HCT116 (cell line): ENCODE measurements at regions not wholly inside any gene's neighbourhood (a gene's known extent, or its start where the extent isn't known, plus 50 kb on each side); places are given as distances from the start of the nearest gene placed in this dataset.

Source experiments
- ATAC-seq: fragments of 200-7000 bp; cut with Tn5 transposase; 2 replicates; pipeline ENCODE4 v1.9.1; 2020; ENCODE audit warnings: mild to moderate bottlenecking, moderate library complexity
- BruUV-seq: library from RNA; stranded (reverse); fragments of 400-500 nt; replicated peaks from 2 replicates; lab custom pipeline; 2021; lab: Mats Ljungman, UMichigan
- CTCF ChIA-PET: fragments of 300-600 bp; sonication (Branson Sonifier 250); formaldehyde crosslinking; loops from one replicate; lab custom pipeline; 2021; ENCODE audit warnings: antibody characterized with exemption; lab: Charles Lee
- POLR2A ChIA-PET: fragments of 300-600, 350-600 bp; sonication (Branson Sonifier 250); formaldehyde crosslinking; loops from one replicate; lab custom pipeline; 2021; ENCODE audit warnings: antibody characterized with exemption; lab: Charles Lee
- RAD21 ChIA-PET, 2 experiments: fragments of 300-600 bp; sonication (Branson Sonifier 250); formaldehyde crosslinking; loops; one replicate each; lab custom pipeline; 2023; ENCODE audit warnings: low total read pairs in 2 of 2; ENCODE audit not compliant: uncharacterized antibody in 2 of 2, unreplicated experiment in 2 of 2, low non-redundant PET in 1 of 2; lab: Charles Lee
- DNase-seq: peaks from one replicate; pipeline ENCODE4 v3.0.0-alpha.2; 2010; ENCODE audit warnings: low read depth, low spot score
- H2AFZ ChIP-seq: fragments of 200-600 bp; shearing (Covaris generic), sonication (generic); 2 replicates; pipeline ENCODE4 v1.6.1; 2017; ENCODE audit warnings: low read depth, mixed run types, mixed read lengths, antibody characterized with exemption, low read length; ENCODE audit not compliant: poor library complexity, severe bottlenecking
- H3K27ac ChIP-seq: 2 replicates; pipeline ENCODE4 v1.5.1; 2012; ENCODE audit warnings: low read depth, low read length
- H3K27me3 ChIP-seq: fragments of 200-600 bp; sonication (generic); 2 replicates; pipeline ENCODE4 v1.6.1; 2016; ENCODE audit warnings: mixed run types, low read length, mixed read lengths; ENCODE audit not compliant: insufficient read depth
- H3K36me3 ChIP-seq, 2 experiments: fragments of 200-500 bp in 1 of 2; fragments of 200-600 bp in 1 of 2; sonication (Bioruptor generic) in 1 of 2; sonication (generic) in 1 of 2; 2 replicates each; pipeline versions ENCODE4 v1.5.1 to v1.6.1; 2014 to 2016; ENCODE audit warnings: low read length in 2 of 2, inconsistent platforms in 1 of 2, mixed read lengths in 1 of 2, mixed run types in 1 of 2; ENCODE audit not compliant: insufficient read depth in 2 of 2, control insufficient read depth in 1 of 2
- H3K4me1 ChIP-seq, 2 experiments: fragments of 200-600 bp in 1 of 2; sonication (generic) in 1 of 2; 2 replicates each; pipeline versions ENCODE4 v1.5.1 to v1.6.1; 2012 to 2017; ENCODE audit warnings: low read length in 2 of 2, inconsistent platforms in 1 of 2, mild to moderate bottlenecking in 1 of 2, mixed read lengths in 1 of 2, mixed run types in 1 of 2, moderate library complexity in 1 of 2; ENCODE audit not compliant: insufficient read depth in 2 of 2, control insufficient read depth in 1 of 2
- H3K4me2 ChIP-seq: fragments of 200-600 bp; sonication (generic); 2 replicates; pipeline ENCODE4 v1.6.1; 2017; ENCODE audit warnings: mixed run types, low read length, mixed read lengths
- H3K4me3 ChIP-seq, 2 experiments: fragments of 200-600 bp in 1 of 2; sonication (generic) in 1 of 2; replicated peaks in 1 of 2; 2 replicates each; pipeline ENCODE4 v1.5.1; 2011 to 2016; ENCODE audit warnings: low read length in 2 of 2, control low read depth in 1 of 2, low read depth in 1 of 2, mild to moderate bottlenecking in 1 of 2, mixed read lengths in 1 of 2, mixed run types in 1 of 2
- H3K79me2 ChIP-seq: fragments of 200-600 bp; sonication (generic); 2 replicates; pipeline ENCODE4 v1.6.1; 2017; ENCODE audit warnings: mild to moderate bottlenecking, mixed run types, low read length, moderate library complexity, mixed read lengths; ENCODE audit not compliant: insufficient read depth
- H3K9ac ChIP-seq: fragments of 200-600 bp; sonication (generic); 2 replicates; pipeline ENCODE4 v1.6.1; 2016; ENCODE audit warnings: low read length, mixed read lengths
- H3K9me2 ChIP-seq: fragments of 200-600 bp; sonication (generic), shearing (Covaris generic); 2 replicates; pipeline ENCODE4 v1.6.1; 2017; ENCODE audit warnings: mixed run types, mild to moderate bottlenecking, moderate library complexity; ENCODE audit not compliant: insufficient read depth
- H3K9me3 ChIP-seq, 2 experiments: fragments of 200-500 bp in 1 of 2; fragments of 200-600 bp in 1 of 2; sonication (Bioruptor generic) in 1 of 2; sonication (generic) in 1 of 2; 2 replicates each; pipeline ENCODE4 v1.6.1; 2014 to 2017; ENCODE audit warnings: low read length in 2 of 2, mixed read lengths in 2 of 2, inconsistent platforms in 1 of 2, low read depth in 1 of 2, mild to moderate bottlenecking in 1 of 2, mixed run types in 1 of 2, moderate library complexity in 1 of 2; ENCODE audit not compliant: control insufficient read depth in 1 of 2, insufficient read depth in 1 of 2
- H4K20me1 ChIP-seq: fragments of 200-600 bp; sonication (generic), shearing (Covaris generic); 2 replicates; pipeline ENCODE4 v1.6.1; 2017; ENCODE audit warnings: mixed run types, mild to moderate bottlenecking, moderate library complexity; ENCODE audit not compliant: insufficient read depth
- ATF3 ChIP-seq: IDR thresholded peaks from 2 replicates; pipeline ENCODE4 v1.6.1; 2012
- CBX3 ChIP-seq: IDR thresholded peaks from 2 replicates; pipeline ENCODE4 v1.6.1; 2012; ENCODE audit warnings: low read depth
- CEBPB ChIP-seq: IDR thresholded peaks from 2 replicates; pipeline ENCODE4 v1.6.1; 2012; ENCODE audit warnings: low read depth
- CTCF ChIP-seq, 3 experiments: fragments of 200-600 bp in 1 of 3; sonication (generic) in 1 of 3; IDR thresholded peaks in 2 of 3; conservative IDR thresholded peaks in 1 of 3; 2 replicates each; pipeline ENCODE4 v1.5.1; 2012 to 2017; ENCODE audit warnings: low read depth in 2 of 3, low read length in 2 of 3, antibody characterized with exemption in 1 of 3, borderline replicate concordance in 1 of 3, control low read depth in 1 of 3, mild to moderate bottlenecking in 1 of 3, mixed read lengths in 1 of 3, mixed run types in 1 of 3, moderate library complexity in 1 of 3; ENCODE audit not compliant: insufficient read depth in 1 of 3
- EGR1 ChIP-seq: IDR thresholded peaks from 2 replicates; pipeline ENCODE4 v1.6.1; 2012; ENCODE audit warnings: low read depth
- EZH2 ChIP-seq: fragments of 200-600 bp; sonication (generic); IDR thresholded peaks from 2 replicates; pipeline ENCODE4 v1.6.1; 2017; ENCODE audit warnings: antibody characterized with exemption, mixed run types
- FOSL1 ChIP-seq: IDR thresholded peaks from 2 replicates; pipeline ENCODE4 v1.6.1; 2012; ENCODE audit warnings: low read depth
- POLR2A ChIP-seq: IDR thresholded peaks from 2 replicates; pipeline ENCODE4 v1.7.0; 2011; ENCODE audit warnings: borderline replicate concordance; ENCODE audit not compliant: insufficient read depth, insufficient read length; ENCODE audit errors: extremely low read depth
- RAD21 ChIP-seq: IDR thresholded peaks from 2 replicates; pipeline ENCODE4 v1.6.1; 2012; ENCODE audit warnings: low read depth, mild to moderate bottlenecking
- REST ChIP-seq: IDR thresholded peaks from 2 replicates; pipeline ENCODE4 v1.6.1; 2012; ENCODE audit warnings: low read depth
- SIN3A ChIP-seq: IDR thresholded peaks from 2 replicates; pipeline ENCODE4 v1.6.1; 2012; ENCODE audit warnings: low read depth
- SP1 ChIP-seq: IDR thresholded peaks from 2 replicates; pipeline ENCODE4 v1.6.1; 2012; ENCODE audit warnings: low read depth
- SRF ChIP-seq: IDR thresholded peaks from 2 replicates; pipeline ENCODE4 v1.6.1; 2012; ENCODE audit warnings: low read depth
- TCF7L2 ChIP-seq: IDR thresholded peaks from 2 replicates; pipeline ENCODE4 v1.7.0; 2011; ENCODE audit warnings: borderline replicate concordance, inconsistent platforms; ENCODE audit not compliant: insufficient read depth, insufficient read length; ENCODE audit errors: extremely low read depth
- ZBTB33 ChIP-seq: IDR thresholded peaks from 2 replicates; pipeline ENCODE4 v1.6.1; 2011; ENCODE audit warnings: mild to moderate bottlenecking, low read length, moderate library complexity; ENCODE audit not compliant: insufficient replicate concordance; ENCODE audit errors: extremely low read depth
- ZFX ChIP-seq: fragments of 450-650 bp; IDR thresholded peaks from 2 replicates; pipeline ENCODE4 v1.6.1; 2017
- ZNF274 ChIP-seq: fragments of 200-500 bp; sonication (Bioruptor generic); IDR thresholded peaks from 2 replicates; pipeline ENCODE4 v1.6.1; 2014; ENCODE audit warnings: mild to moderate bottlenecking, low read depth, low read length, inconsistent platforms
- intact Hi-C: fragments of 100-400 bp; cut with micrococcal nuclease; formaldehyde crosslinking; loops from 2 replicates; pipeline ENCODE4 v1.10.0; 2022

- no peaks in the 10 kb centered on the region for H3K79me2 ChIP-seq
- TF ChIP-seq TCF7L2 (no peak), RAD21 (no peak), REST (no peak), ZNF274 (no peak), CEBPB (no peak), POLR2A (no peak), SIN3A (no peak), FOSL1 (no peak), SP1 (no peak), EGR1 (no peak), ATF3 (no peak), SRF (no peak), ZFX (no peak), EZH2 (no peak), CBX3 (no peak), CTCF (IDR thresholded peaks at IDR 0.05 in 2 of 3, conservative IDR thresholded peaks at IDR 0.05 in 1 of 3; ENCODE audit: borderline replicate concordance in 1 of 3, insufficient read depth in 1 of 3, low read depth in 2 of 3, low read length in 2 of 3) (no peak), ZBTB33 (no peak)
- DNase-seq = no peak
- CTCF ChIA-PET = no interaction called here
- H3K4me1 ChIP-seq = no peaks in the 10 kb centered on the region
- H3K9me3 ChIP-seq = no peaks in the 10 kb centered on the region
- H4K20me1 ChIP-seq = no peaks in the 10 kb centered on the region
- H3K9ac ChIP-seq = no peak overlapping the region
- intact Hi-C loops = no loop called here
- no peaks in the 10 kb centered on the region for H3K27me3 ChIP-seq
- RAD21 ChIA-PET = no interaction called here
- BruUV-seq = no TSS peak
- H2AFZ ChIP-seq = no peak overlapping the region
- no peaks in the 10 kb centered on the region for H3K36me3 ChIP-seq
- no peak overlapping the region for H3K27ac ChIP-seq
- ATAC-seq = no peak
- POLR2A ChIA-PET = no interaction called here
- no peak overlapping the region for H3K4me3 ChIP-seq
- no peaks in the 10 kb centered on the region for H3K9me2 ChIP-seq
- H3K4me2 ChIP-seq = no peak overlapping the region
Observed at GRCh38 chr2:83068714-83069113, 1390.4 kb downstream of the SUCLG1 start.
